LNCAP (cell line): ENCODE measurements at regions not wholly inside any gene's neighbourhood (a gene's known extent, or its start where the extent isn't known, plus 50 kb on each side); places are given as distances from the start of the nearest gene placed in this dataset.

Source experiments
- TF ChIP-seq, protein P1 (sequence below): fragments of 450-650 bp; IDR thresholded peaks from 2 replicates; pipeline ENCODE4 v1.5.1; 2017; ENCODE audit warnings: mild to moderate bottlenecking

DNA sequence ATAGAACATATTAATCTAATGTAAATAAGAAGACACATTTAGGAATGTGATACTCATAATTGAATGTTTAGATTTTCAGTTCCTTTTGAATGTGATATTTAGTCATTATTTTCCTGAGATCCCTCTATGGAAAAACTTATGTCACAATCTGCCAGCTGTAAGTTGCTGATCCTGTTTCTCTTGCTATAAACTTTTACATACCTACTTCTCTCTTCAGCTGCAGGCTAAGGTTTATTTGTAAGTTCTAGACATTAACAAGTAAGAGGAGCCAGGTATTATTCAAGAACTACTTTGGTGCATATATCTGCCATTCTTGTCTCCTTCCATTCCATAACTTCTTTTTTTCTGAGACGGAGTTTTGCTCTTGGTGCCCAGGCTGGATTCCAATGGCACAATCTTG is 462.4 kb downstream of the PRR16 start:
- TF ChIP-seq, protein P1, sequence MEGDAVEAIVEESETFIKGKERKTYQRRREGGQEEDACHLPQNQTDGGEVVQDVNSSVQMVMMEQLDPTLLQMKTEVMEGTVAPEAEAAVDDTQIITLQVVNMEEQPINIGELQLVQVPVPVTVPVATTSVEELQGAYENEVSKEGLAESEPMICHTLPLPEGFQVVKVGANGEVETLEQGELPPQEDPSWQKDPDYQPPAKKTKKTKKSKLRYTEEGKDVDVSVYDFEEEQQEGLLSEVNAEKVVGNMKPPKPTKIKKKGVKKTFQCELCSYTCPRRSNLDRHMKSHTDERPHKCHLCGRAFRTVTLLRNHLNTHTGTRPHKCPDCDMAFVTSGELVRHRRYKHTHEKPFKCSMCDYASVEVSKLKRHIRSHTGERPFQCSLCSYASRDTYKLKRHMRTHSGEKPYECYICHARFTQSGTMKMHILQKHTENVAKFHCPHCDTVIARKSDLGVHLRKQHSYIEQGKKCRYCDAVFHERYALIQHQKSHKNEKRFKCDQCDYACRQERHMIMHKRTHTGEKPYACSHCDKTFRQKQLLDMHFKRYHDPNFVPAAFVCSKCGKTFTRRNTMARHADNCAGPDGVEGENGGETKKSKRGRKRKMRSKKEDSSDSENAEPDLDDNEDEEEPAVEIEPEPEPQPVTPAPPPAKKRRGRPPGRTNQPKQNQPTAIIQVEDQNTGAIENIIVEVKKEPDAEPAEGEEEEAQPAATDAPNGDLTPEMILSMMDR, result no peak

DNA sequence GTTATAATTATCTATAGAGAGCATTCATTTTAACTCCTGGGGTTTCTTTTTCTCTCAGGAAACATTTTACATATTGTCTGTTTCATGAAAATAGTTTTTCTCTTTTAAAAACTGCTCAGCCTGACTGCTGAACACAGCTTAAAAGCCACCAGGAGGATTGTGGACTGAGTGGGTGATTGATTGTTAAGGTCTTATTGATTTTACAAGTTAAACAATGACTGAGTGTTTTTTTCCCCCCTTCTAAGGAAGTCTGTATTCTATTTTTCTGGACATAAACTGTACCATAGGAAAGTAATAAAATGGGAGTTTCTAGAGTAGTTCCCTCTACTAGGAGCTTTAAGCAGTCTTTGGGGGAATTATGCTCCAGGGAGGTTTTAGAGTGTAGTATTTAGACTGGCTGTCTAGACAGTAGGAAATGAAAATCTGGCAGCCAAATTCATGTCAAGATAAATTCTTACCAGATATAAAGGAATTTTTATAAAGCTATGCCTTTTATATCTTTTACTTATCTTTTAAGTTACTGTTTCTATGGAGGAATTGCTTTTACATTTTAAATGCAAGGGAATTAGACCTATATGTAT is 463.9 kb downstream of the PRR16 start:
- TF ChIP-seq, protein P1, result no peak

DNA sequence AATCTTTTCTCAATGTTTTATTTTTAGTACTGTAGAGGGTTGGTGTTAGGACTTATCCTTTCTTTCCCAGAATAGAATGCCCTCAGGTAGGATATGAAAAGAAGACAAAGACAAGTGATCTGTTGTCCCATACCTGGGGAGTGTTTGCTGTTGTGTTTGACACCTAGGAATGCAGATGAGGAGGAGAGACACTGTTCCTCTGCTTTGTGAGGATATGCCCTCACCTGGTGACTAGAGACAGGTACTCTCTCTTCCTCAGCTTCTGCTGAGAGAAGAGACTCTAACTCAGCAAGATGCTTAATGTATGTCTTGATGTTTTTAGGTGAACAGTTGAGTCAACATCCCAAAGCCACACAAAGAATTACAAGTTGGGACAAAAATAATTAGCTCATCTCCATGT is 468.4 kb downstream of the PRR16 start:
- TF ChIP-seq, protein P1, result no peak

DNA sequence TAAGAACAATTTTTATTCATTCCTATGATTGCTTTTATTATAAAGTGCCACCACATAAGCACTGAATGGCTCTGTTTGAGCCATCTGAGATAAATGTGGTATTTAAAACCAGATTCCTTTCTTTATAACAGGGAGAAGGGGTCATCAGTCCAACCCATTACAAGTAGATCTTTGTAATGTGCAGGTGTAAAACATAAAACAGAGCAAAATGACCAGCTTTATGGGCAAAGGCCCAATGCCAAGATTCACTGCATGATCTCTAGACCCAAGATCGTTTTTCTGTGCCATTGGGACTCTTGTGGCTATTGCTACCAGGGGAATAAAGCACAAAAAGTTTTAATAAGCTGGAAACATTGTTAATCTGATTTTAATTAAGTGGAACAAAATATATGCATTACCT is 469.9 kb downstream of the PRR16 start:
- TF ChIP-seq, protein P1, result no peak

DNA sequence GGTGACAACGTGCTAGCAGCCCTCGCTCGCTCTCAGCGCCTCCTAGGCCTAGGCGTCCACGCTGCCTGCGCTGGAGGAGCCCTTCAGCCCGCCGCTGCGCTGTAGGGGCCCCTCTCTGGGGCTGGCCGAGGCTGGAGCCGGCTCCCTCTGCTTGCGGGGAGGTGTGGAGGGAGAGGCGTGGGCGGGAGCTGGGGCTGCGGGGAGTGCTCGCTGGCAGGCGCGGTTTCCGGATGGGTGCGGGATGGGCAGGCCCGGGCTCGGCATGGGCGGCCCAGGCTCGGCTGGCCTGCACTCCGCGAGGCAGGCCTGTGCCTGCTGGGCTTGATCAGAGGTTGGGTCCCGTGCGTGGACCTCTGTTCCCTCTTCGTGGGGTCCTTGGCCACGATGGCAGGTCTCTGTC is 472.6 kb downstream of the PRR16 start:
- TF ChIP-seq, protein P1, result no peak

DNA sequence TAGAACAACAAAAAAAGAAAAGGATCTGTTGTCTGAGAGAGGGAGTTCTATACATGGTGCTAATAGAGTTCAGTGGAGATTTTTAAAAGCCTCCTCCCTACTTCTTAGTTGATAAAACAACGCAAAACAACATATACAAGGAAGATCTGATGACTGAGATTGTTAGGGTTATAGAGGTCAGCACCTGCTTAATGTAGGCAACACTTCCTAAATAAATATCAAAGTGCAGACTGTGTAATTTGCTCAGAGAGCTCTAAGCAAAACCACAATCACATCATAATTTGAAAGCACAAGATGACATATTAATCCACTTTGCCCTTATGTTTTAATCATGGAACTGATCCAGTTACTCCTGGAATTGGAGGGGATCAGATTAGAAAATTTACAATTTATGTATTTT is 474.5 kb downstream of the PRR16 start:
- TF ChIP-seq, protein P1, result no peak

DNA sequence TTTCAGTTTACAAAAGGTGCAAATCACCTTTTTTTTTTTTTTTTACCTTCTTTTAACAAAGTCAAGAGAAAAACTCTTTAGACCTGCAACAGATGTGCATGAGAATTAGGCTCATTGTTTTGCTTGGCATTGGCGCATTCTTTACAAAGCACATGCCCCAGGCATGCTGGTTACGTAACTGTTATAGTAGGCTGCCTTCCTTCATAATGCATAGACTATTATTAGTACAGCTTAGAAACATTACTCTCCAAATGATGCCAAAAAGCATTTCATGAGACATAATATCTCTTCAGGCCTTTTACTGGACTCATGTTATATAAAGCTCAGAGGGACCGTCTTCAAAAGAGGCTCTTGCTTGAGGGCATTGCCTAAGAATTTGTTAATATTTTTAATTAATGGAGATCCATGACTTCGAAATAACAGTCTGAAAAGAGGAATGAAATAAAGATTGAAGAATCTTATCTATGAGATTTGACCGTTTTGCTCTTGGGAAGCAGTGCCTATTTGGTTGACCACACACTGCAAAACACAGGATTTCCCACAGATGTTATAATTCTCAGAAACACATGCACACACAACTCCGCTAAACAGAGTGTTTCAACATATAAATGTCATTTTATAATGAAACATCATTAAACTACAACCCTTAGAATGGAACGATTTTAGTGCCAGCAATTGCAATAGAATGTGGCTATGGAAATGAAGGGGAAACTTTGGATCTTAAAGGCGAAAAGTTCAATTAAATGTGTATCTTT is 478.7 kb downstream of the PRR16 start:
- TF ChIP-seq, protein P1, result no peak
